Mesendoderm (in vitro differentiated cells): ENCODE measurements at regions not wholly inside any gene's neighbourhood (a gene's known extent, or its start where the extent isn't known, plus 50 kb on each side); places are given as distances from the start of the nearest gene placed in this dataset.
A peak's percentile ranks its signal among the peaks of the same experiment; 100 is the strongest.

ENCODE experiments used
- DNase-seq: peaks from one replicate; pipeline ENCODE4 v3.0.0; 2013
- H2AK5ac ChIP-seq: 2 replicates; pipeline ENCODE4 v1.6.1; 2013; ENCODE audit warnings: low read length, inconsistent platforms
- H2BK120ac ChIP-seq: 2 replicates; pipeline ENCODE4 v1.6.1; 2013; ENCODE audit warnings: low read depth, mild to moderate bottlenecking, low read length, moderate library complexity, mixed read lengths
- H2BK15ac ChIP-seq: replicated peaks from 2 replicates; pipeline ENCODE4 v1.6.1; 2013; ENCODE audit warnings: low read depth, mild to moderate bottlenecking, moderate library complexity
- H2BK5ac ChIP-seq: 2 replicates; pipeline ENCODE4 v1.6.1; 2013; ENCODE audit warnings: low read length, inconsistent platforms
- H3K18ac ChIP-seq: 2 replicates; pipeline ENCODE4 v1.6.1; 2013; ENCODE audit warnings: mild to moderate bottlenecking, low read length, mixed read lengths
- H3K23ac ChIP-seq: one replicate; pipeline ENCODE4 v1.6.1; 2013; ENCODE audit warnings: low read length
- H3K27ac ChIP-seq: 2 replicates; pipeline ENCODE4 v1.5.1; 2013; ENCODE audit warnings: low read depth, mild to moderate bottlenecking, inconsistent platforms, low read length, moderate library complexity
- H3K27me3 ChIP-seq: 2 replicates; pipeline ENCODE4 v1.6.1; 2013; ENCODE audit warnings: low read length, control low read depth, mild to moderate bottlenecking, inconsistent platforms; ENCODE audit not compliant: insufficient read depth, poor library complexity
- H3K36me3 ChIP-seq: 2 replicates; pipeline ENCODE4 v1.6.1; 2013; ENCODE audit warnings: low read length, inconsistent platforms; ENCODE audit not compliant: control insufficient read depth, insufficient read depth
- H3K4ac ChIP-seq: one replicate; pipeline ENCODE4 v1.6.1; 2013; ENCODE audit warnings: low read depth, mild to moderate bottlenecking, low read length, moderate library complexity
- H3K4me1 ChIP-seq: 2 replicates; pipeline ENCODE4 v1.6.1; 2013; ENCODE audit warnings: low read depth, low read length, inconsistent platforms; ENCODE audit not compliant: control insufficient read depth
- H3K4me2 ChIP-seq: 2 replicates; pipeline ENCODE4 v1.6.1; 2013; ENCODE audit warnings: low read length
- H3K4me3 ChIP-seq: 2 replicates; pipeline ENCODE4 v1.5.1; 2013; ENCODE audit warnings: mild to moderate bottlenecking, low read length
- H3K56ac ChIP-seq: one replicate; pipeline ENCODE4 v1.6.1; 2013; ENCODE audit warnings: low read length
- H3K79me1 ChIP-seq: 2 replicates; pipeline ENCODE4 v1.6.1; 2013; ENCODE audit warnings: low read length, inconsistent platforms
- H3K79me2 ChIP-seq: 2 replicates; pipeline ENCODE4 v1.6.1; 2013; ENCODE audit warnings: mild to moderate bottlenecking, low read length; ENCODE audit not compliant: control insufficient read depth, insufficient read depth
- H3K9ac ChIP-seq: 2 replicates; pipeline ENCODE4 v1.6.1; 2013; ENCODE audit warnings: low read length, inconsistent platforms
- H4K5ac ChIP-seq: one replicate; pipeline ENCODE4 v1.6.1; 2013; ENCODE audit warnings: low read length
- H4K8ac ChIP-seq: one replicate; pipeline ENCODE4 v1.6.1; 2013; ENCODE audit warnings: low read depth, mild to moderate bottlenecking, control low read depth, low read length, moderate library complexity
- WGBS: extraction: QIAGEN DNeasy Blood & Tissue Kit; methylation state at CpG from one replicate; pipeline ENCODE4 v1.1.7; 2013; ENCODE audit warnings: low lambda C conversion rate, missing lambda C conversion rate; ENCODE audit not compliant: insufficient coverage; ENCODE audit errors: extremely low coverage; 5-methylcytosine and 5-hydroxymethylcytosine counted together

- Histone ChIP-seq H3K27me3 (no peaks in the 10 kb centered on the region), H3K56ac (no peak overlapping the region), H2BK5ac (no peak overlapping the region), H3K79me2 (no peaks in the 10 kb centered on the region), H4K5ac (no peak overlapping the region), H3K4me2 (no peak overlapping the region), H3K36me3 (no peaks in the 10 kb centered on the region), H3K4ac (no peak overlapping the region), H2BK120ac (no peak overlapping the region), H2AK5ac (no peak overlapping the region), H3K4me3 (no peak overlapping the region), H2BK15ac (no peak overlapping the region), H3K23ac (no peak overlapping the region), H4K8ac (no peak overlapping the region), H3K4me1 (no peaks in the 10 kb centered on the region), H3K27ac (no peak overlapping the region), H3K9ac (no peak overlapping the region), H3K18ac (no peak overlapping the region), H3K79me1 (no peaks in the 10 kb centered on the region)
- no CpG with 5 or more reads among the region's 3 CpGs for WGBS
- no peak for DNase-seq
Measured at GRCh38 chr6:82419132-82419581, 55.5 kb downstream of the TPBG start.

- Histone ChIP-seq H3K4me3 (no peak overlapping the region), H2AK5ac (no peak overlapping the region), H3K79me1 (no peaks in the 10 kb centered on the region), H4K5ac (no peak overlapping the region), H3K4me1 (no peaks in the 10 kb centered on the region), H3K18ac (no peak overlapping the region), H3K4me2 (no peak overlapping the region), H2BK5ac (no peak overlapping the region), H3K27ac (no peak overlapping the region), H3K4ac (no peak overlapping the region), H2BK15ac (no peak overlapping the region), H3K36me3 (no peaks in the 10 kb centered on the region), H3K27me3 (no peaks in the 10 kb centered on the region), H3K9ac (no peak overlapping the region), H4K8ac (no peak overlapping the region), H3K23ac (no peak overlapping the region), H3K56ac (no peak overlapping the region), H2BK120ac (no peak overlapping the region), H3K79me2 (no peaks in the 10 kb centered on the region)
- DNase-seq: no peak
- WGBS: no CpG with 5 or more reads among the region's 1 CpG
Measured at GRCh38 chr6:82419859-82420258, 56.2 kb downstream of the TPBG start.

GRCh38 chr6:82430611-82431010, 67.0 kb downstream of the TPBG start:
- Histone ChIP-seq H3K4me1 (no peaks in the 10 kb centered on the region), H3K4me3 (no peak overlapping the region), H3K23ac (no peak overlapping the region), H2BK5ac (no peak overlapping the region), H2BK15ac (no peak overlapping the region), H3K18ac (no peak overlapping the region), H3K56ac (no peak overlapping the region), H3K79me1 (no peaks in the 10 kb centered on the region), H3K27ac (no peak overlapping the region), H3K36me3 (no peaks in the 10 kb centered on the region), H3K79me2 (no peaks in the 10 kb centered on the region), H2AK5ac (no peak overlapping the region), H3K4ac (no peak overlapping the region), H3K9ac (no peak overlapping the region), H4K8ac (no peak overlapping the region), H3K4me2 (no peak overlapping the region), H3K27me3 (no peaks in the 10 kb centered on the region), H4K5ac (no peak overlapping the region), H2BK120ac (no peak overlapping the region)
- DNase-seq: no peak

GRCh38 chr6:82436740-82437139, 73.1 kb downstream of the TPBG start:
- Histone ChIP-seq H3K4me2 (no peak overlapping the region), H2BK15ac (no peak overlapping the region), H3K4ac (no peak overlapping the region), H2BK120ac (no peak overlapping the region), H4K5ac (no peak overlapping the region), H2BK5ac (no peak overlapping the region), H3K9ac (no peak overlapping the region), H3K27me3 (no peaks in the 10 kb centered on the region), H3K36me3 (no peaks in the 10 kb centered on the region), H3K79me2 (no peaks in the 10 kb centered on the region), H3K56ac (no peak overlapping the region), H3K18ac (no peak overlapping the region), H3K27ac (no peak overlapping the region), H4K8ac (no peak overlapping the region), H3K4me3 (no peak overlapping the region), H3K79me1 (no peaks in the 10 kb centered on the region), H3K4me1 (no peaks in the 10 kb centered on the region), H2AK5ac (no peak overlapping the region), H3K23ac (no peak overlapping the region)
- WGBS: no CpG with 5 or more reads among the region's 2 CpGs
- DNase-seq: no peak

- Histone ChIP-seq H3K4me3 (no peak overlapping the region), H3K36me3 (no peaks in the 10 kb centered on the region), H2BK120ac (no peak overlapping the region), H3K23ac (no peak overlapping the region), H3K79me1 (no peaks in the 10 kb centered on the region), H2BK5ac (no peak overlapping the region), H2AK5ac (no peak overlapping the region), H4K5ac (no peak overlapping the region), H3K18ac (no peak overlapping the region), H3K79me2 (no peaks in the 10 kb centered on the region), H3K56ac (no peak overlapping the region), H3K27me3 (no peaks in the 10 kb centered on the region), H3K4me2 (no peak overlapping the region), H3K4me1 (no peaks in the 10 kb centered on the region), H3K9ac (no peak overlapping the region), H2BK15ac (no peak overlapping the region), H4K8ac (no peak overlapping the region), H3K27ac (no peak overlapping the region), H3K4ac (no peak overlapping the region)
- DNase-seq: no peak
Measured at GRCh38 chr6:82437701-82438100, 74.1 kb downstream of the TPBG start.

GRCh38 chr6:82441047-82441855, 77.6 kb downstream of the TPBG start:
- no CpG with 5 or more reads among the region's 3 CpGs for WGBS
- H2BK120ac ChIP-seq: no peak overlapping the region
- no peaks in the 10 kb centered on the region for H3K79me1 ChIP-seq
- H3K23ac ChIP-seq: no peak overlapping the region
- no peak overlapping the region for H3K18ac ChIP-seq
- no peak overlapping the region for H2AK5ac ChIP-seq
- H3K27ac ChIP-seq: no peak overlapping the region
- H3K4me3 ChIP-seq: no peak overlapping the region
- H4K5ac ChIP-seq: no peak overlapping the region
- H2BK15ac ChIP-seq: no peak overlapping the region
- H3K9ac ChIP-seq: no peak overlapping the region
- H3K56ac ChIP-seq: no peak overlapping the region
- no peaks in the 10 kb centered on the region for H3K36me3 ChIP-seq
- no peak overlapping the region for H3K4ac ChIP-seq
- no peaks in the 10 kb centered on the region for H3K79me2 ChIP-seq
- no peaks in the 10 kb centered on the region for H3K27me3 ChIP-seq
- no peaks in the 10 kb centered on the region for H3K4me1 ChIP-seq
- peak; percentile 31 for DNase-seq
- no peak overlapping the region for H3K4me2 ChIP-seq
- no peak overlapping the region for H4K8ac ChIP-seq
- no peak overlapping the region for H2BK5ac ChIP-seq
